Heart left ventricle (tissue), 16 donors: ENCODE measurements at regions not wholly inside any gene's neighbourhood (a gene's known extent, or its start where the extent isn't known, plus 50 kb on each side); places are given as distances from the start of the nearest gene placed in this dataset.
A peak's percentile ranks its signal among the peaks of the same experiment; 100 is the strongest.

Source experiments
- ATAC-seq, 4 donors: fragments of 200-7000 bp; cut with Tn5 transposase; one replicate each; pipeline ENCODE4 v1.9.1; 2020 to 2022; ENCODE audit warnings: moderate library complexity in 4 of 4, mild to moderate bottlenecking in 3 of 4, moderate number of reproducible peaks in 1 of 4
- DNase-seq, 5 donors: peaks; one replicate each; pipeline ENCODE4 v3.0.0-alpha.2; 2020
- H3K27ac ChIP-seq, 12 donors: fragments of 200-600 bp; sonication (generic) in 4 of 12; one replicate each; pipeline versions ENCODE4 v1.5.0 to v1.8.0; 2016 to 2022; ENCODE audit warnings: mild to moderate bottlenecking in 2 of 12
- H3K27me3 ChIP-seq, 9 donors: fragments of 200-600 bp; sonication (generic) in 2 of 9; one replicate each; pipeline versions ENCODE4 v1.5.1 to v1.8.0; 2016 to 2022; ENCODE audit warnings: mild to moderate bottlenecking in 3 of 9
- H3K36me3 ChIP-seq, 9 donors: fragments of 200-600 bp; sonication (generic) in 2 of 9; one replicate each; pipeline versions ENCODE4 v1.5.0 to v1.8.0; 2018 to 2022; ENCODE audit warnings: mild to moderate bottlenecking in 2 of 9
- H3K4me1 ChIP-seq, 12 donors: fragments of 200-600 bp; sonication (generic) in 4 of 12; one replicate each; pipeline versions ENCODE4 v1.5.0 to v1.8.0; 2016 to 2022; ENCODE audit warnings: mild to moderate bottlenecking in 3 of 12
- H3K4me3 ChIP-seq, 12 donors: fragments of 200-600 bp; sonication (generic) in 4 of 12; one replicate each; pipeline versions ENCODE4 v1.5.0 to v1.8.0; 2017 to 2022; ENCODE audit warnings: mild to moderate bottlenecking in 9 of 12, moderate library complexity in 4 of 12
- H3K9me3 ChIP-seq, 12 donors: fragments of 200-600 bp; sonication (generic) in 4 of 12; one replicate each; pipeline versions ENCODE4 v1.5.0 to v1.8.0; 2016 to 2022; ENCODE audit warnings: mild to moderate bottlenecking in 1 of 12
- CTCF ChIP-seq, 12 donors: fragments of 200-600 bp; sonication (generic) in 4 of 12; IDR thresholded peaks; one replicate each; pipeline versions ENCODE4 v1.5.0 to v1.8.0; 2018 to 2022; ENCODE audit warnings: antibody characterized with exemption in 12 of 12, mild to moderate bottlenecking in 5 of 12
- POLR2A ChIP-seq, 2 donors: fragments of 450-650 bp; IDR thresholded peaks; one replicate each; pipeline ENCODE4 v1.6.1; 2017; ENCODE audit warnings: antibody characterized with exemption in 2 of 2, mild to moderate bottlenecking in 2 of 2, moderate library complexity in 2 of 2
- WGBS, 4 donors: extraction: QIAGEN DNeasy Blood & Tissue Kit in 2 of 4; methylation state at CpG; one replicate each; pipeline versions ENCODE4 v1.1.5 to v1.1.7; 2013 to 2018; 5-methylcytosine and 5-hydroxymethylcytosine counted together
- intact Hi-C, 10 donors: fragments of 100-400 bp; cut with DNase I; formaldehyde crosslinking; loops; one replicate each; pipeline versions ENCODE4 v1.11.1 to v1.14.2; 2022
- donor health status: ischemic (EF 13 %, LVEDD 7.1; RV severe dilation, severe dysfunction).
- donor health status: healthy with polysubstance abuse.
- donor health status: DM: no; HTN: yes; CAD: no.
- donor health status: DM: no; HTN: no; CAD: no.
- donor health status: ischemic (EF 25% LVEDD 6.9; RV normal size, moderate dysfunction).
- donor health status: ischemic (EF 25% LVEDD 5.7; RV mildly dilated, moderate dysfunction).
- donor health status: healthy.
- donor health status: DM: yes; HTN: yes; CAD: no.
- donor health status: ischemic (EF 35%, LVEDD 5.7; RV mildly dilated, moderate dysfunction).
- donor health status: nonischemic (EF 11% LVEDD 7.7; RV severe dilation, severe dysfunction).
- donor health status: DM: yes; HTN: yes; CAD: no.
- donor health status: PGD.
- donor health status: ischemic (EF 29% LVEDD 5.4; RV normal size, mild dysfunction).
- donor health status: nonischemic (EF 23%, LVEDD 6.1; RV moderate dilation, normal function).

- Histone ChIP-seq H3K9me3 (no peaks in the 10 kb centered on the region), H3K4me1 (no peaks in the 10 kb centered on the region), H3K27ac (no peak overlapping the region), H3K27me3 (peaks cover 0 to 3% (median 0%) of the 10 kb centered on the region in 9 donors), H3K36me3 (no peaks in the 10 kb centered on the region), H3K4me3 (no peak overlapping the region)
- 93 to 96% (median 96%) methylated on average over 18 of the region's 18 CpGs for WGBS, 4 donors
- ATAC-seq, result no peak
- no peak for TF ChIP-seq CTCF (IDR thresholded peaks at IDR 0.05)
- no peak for TF ChIP-seq POLR2A (IDR thresholded peaks at IDR 0.05)
- DNase-seq, result peak in 1 of 5 donors; percentile 24
- intact Hi-C loops, result no loop called here
Observed at GRCh38 chr2:128608921-128609880, 290.5 kb upstream of the HS6ST1 start.

GRCh38 chr2:128610496-128610895 lies 291.8 kb upstream of the HS6ST1 start:
- Histone ChIP-seq H3K27ac (no peak overlapping the region), H3K27me3 (peaks cover 0 to 3% (median 0%) of the 10 kb centered on the region in 9 donors), H3K9me3 (peaks cover 0 to 4% (median 0%) of the 10 kb centered on the region in 12 donors), H3K4me3 (no peak overlapping the region), H3K36me3 (no peaks in the 10 kb centered on the region), H3K4me1 (no peaks in the 10 kb centered on the region)
- DNase-seq, result no peak
- intact Hi-C loops, result no loop called here
- no peak for ATAC-seq
- TF ChIP-seq CTCF (IDR thresholded peaks at IDR 0.05), result no peak
- no peak for TF ChIP-seq POLR2A (IDR thresholded peaks at IDR 0.05)
- WGBS, 4 donors, result 86 to 94% (median 88%) methylated on average over 9 of the region's 9 CpGs

GRCh38 chr2:128611421-128612320 lies 293.0 kb upstream of the HS6ST1 start:
- TF ChIP-seq CTCF (IDR thresholded peaks at IDR 0.05) (no peak), POLR2A (IDR thresholded peaks at IDR 0.05) (no peak)
- Histone ChIP-seq H3K27me3 (peaks cover 0 to 3% (median 0%) of the 10 kb centered on the region in 9 donors), H3K9me3 (peaks cover 0 to 4% (median 0%) of the 10 kb centered on the region in 12 donors), H3K27ac (no peak overlapping the region), H3K4me3 (no peak overlapping the region), H3K4me1 (no peaks in the 10 kb centered on the region), H3K36me3 (no peaks in the 10 kb centered on the region)
- DNase-seq (peak in 1 of 5 donors; percentile 48), ATAC-seq (no peak)
- intact Hi-C loops, result no loop called here
- 88 to 95% (median 93%) methylated on average over 8 of the region's 8 CpGs for WGBS, 4 donors

GRCh38 chr2:128612628-128613027 lies 294.0 kb upstream of the HS6ST1 start:
- no peak for DNase-seq
- no peak overlapping the region for H3K27ac ChIP-seq
- no peaks in the 10 kb centered on the region for H3K4me1 ChIP-seq
- TF ChIP-seq POLR2A (IDR thresholded peaks at IDR 0.05) (no peak), CTCF (IDR thresholded peaks at IDR 0.05) (no peak)
- peaks cover 0 to 4% (median 0%) of the 10 kb centered on the region in 12 donors for H3K9me3 ChIP-seq
- no peak overlapping the region for H3K4me3 ChIP-seq
- H3K27me3 ChIP-seq, result peaks cover 0 to 3% (median 0%) of the 10 kb centered on the region in 9 donors
- H3K36me3 ChIP-seq, result no peaks in the 10 kb centered on the region
- 89 to 95% (median 92%) methylated on average over 3 of the region's 3 CpGs for whole genome bisulfite sequencing, 4 donors
- intact Hi-C loops, result no loop called here
- no peak for ATAC-seq
